ENCODE measurements at regions not wholly inside any gene's neighbourhood (a gene's known extent, or its start where the extent isn't known, plus 50 kb on each side); places are given as distances from the start of the nearest gene placed in this dataset.

DNA sequence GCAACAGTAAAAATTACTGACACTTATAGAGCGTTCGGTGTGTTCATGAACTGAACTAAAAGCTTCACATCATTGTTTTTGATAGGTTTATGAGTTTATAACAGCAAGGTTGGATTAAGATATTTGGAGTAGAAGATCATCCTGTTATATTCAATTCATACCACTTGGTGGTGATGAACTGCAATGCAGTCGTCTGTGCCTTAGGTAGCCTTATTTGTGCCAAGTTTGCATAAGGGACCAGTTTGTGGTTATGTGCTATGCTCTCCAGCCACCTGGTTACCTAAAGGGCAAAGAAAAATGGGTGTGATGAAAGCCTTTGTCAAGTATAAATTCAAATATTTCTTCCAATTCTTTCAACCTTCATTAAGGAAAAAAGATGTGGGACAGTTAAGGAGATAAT lies 150.9 kb upstream of the KCNH7 start:
- no peak for DNase-seq (ENCODE audit: low read depth)
- no peak overlapping the region for H3K4me3 ChIP-seq (ENCODE audit: low read depth, low read length)
- TF ChIP-seq, protein P1, sequence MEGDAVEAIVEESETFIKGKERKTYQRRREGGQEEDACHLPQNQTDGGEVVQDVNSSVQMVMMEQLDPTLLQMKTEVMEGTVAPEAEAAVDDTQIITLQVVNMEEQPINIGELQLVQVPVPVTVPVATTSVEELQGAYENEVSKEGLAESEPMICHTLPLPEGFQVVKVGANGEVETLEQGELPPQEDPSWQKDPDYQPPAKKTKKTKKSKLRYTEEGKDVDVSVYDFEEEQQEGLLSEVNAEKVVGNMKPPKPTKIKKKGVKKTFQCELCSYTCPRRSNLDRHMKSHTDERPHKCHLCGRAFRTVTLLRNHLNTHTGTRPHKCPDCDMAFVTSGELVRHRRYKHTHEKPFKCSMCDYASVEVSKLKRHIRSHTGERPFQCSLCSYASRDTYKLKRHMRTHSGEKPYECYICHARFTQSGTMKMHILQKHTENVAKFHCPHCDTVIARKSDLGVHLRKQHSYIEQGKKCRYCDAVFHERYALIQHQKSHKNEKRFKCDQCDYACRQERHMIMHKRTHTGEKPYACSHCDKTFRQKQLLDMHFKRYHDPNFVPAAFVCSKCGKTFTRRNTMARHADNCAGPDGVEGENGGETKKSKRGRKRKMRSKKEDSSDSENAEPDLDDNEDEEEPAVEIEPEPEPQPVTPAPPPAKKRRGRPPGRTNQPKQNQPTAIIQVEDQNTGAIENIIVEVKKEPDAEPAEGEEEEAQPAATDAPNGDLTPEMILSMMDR (conservative IDR thresholded peaks at IDR 0.05; ENCODE audit: low read depth, low read length) = peak; percentile 51

DNA sequence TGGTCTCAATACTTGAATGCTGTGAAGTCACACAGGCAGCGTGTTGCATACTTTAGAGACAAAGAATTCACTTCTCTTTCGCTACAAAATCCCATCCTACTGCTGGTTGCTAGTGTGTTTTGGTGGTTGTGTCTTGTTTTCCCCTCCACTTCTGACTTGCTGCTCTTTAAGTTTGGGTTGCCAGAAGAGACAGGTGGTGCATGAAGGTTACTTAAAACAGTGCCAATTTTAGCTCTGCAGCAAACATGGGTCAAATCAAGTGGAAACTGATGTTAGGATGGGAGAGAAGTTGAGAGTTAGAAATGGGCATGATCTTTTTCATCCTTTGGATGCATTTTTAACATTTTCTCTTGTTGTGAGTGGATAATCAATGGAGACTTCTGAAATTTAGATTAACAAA lies 136.2 kb upstream of the KCNH7 start:
- DNase-seq (ENCODE audit: low read depth) = no peak
- TF ChIP-seq, protein P1 (conservative IDR thresholded peaks at IDR 0.05; ENCODE audit: low read depth, low read length) = no peak
- no peak overlapping the region for H3K4me3 ChIP-seq (ENCODE audit: low read depth, low read length)

DNA sequence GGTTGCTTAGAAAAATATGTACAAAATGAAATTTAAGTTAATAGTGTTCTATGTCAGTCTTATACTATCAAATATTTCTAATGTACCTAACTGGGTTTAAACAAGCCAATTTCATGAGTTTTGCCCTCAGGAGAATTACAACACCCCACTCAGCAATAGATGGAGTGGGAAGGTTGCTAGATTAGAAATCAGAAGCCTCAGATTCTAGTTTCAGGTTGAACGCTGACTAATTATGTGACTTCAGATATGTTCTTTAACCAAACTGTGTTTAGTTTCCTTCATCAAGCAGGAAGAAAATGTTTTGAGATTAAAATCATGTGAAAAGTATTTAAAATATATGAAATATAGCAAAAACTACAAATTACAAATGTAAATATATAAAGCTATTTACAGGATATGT lies 133.8 kb upstream of the KCNH7 start:
- H3K4me3 ChIP-seq (ENCODE audit: low read depth, low read length) = no peak overlapping the region
- no peak for DNase-seq (ENCODE audit: low read depth)
- TF ChIP-seq, protein P1 (conservative IDR thresholded peaks at IDR 0.05; ENCODE audit: low read depth, low read length) = no peak

- no peak overlapping the region for H3K4me3 ChIP-seq (ENCODE audit: low read depth, low read length)
- DNase-seq (ENCODE audit: low read depth) = no peak
- TF ChIP-seq, protein P1 (conservative IDR thresholded peaks at IDR 0.05; ENCODE audit: low read depth, low read length) = no peak
Observed at GRCh38 chr2:162968306-162968705, 129.7 kb upstream of the KCNH7 start.

DNA sequence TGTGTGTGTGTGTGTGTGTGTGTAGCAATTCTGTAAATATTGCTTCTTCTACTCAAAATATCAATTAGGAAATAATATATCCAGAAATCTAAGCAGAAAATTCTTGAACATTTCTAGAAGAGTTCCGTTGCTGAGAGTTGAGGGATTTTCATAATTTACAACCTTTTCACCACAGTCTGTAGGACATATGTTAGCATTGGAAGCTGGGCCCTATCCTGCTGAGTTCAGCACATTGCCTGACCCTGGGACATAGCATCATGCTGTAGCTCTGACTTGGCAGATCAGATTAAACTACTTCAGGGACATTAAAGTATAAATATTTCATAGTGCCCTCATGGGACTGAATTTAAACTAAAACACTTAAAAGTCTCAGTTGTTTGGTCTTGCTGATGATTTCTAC lies 129.2 kb upstream of the KCNH7 start:
- H3K4me3 ChIP-seq (ENCODE audit: low read depth, low read length) = no peak overlapping the region
- TF ChIP-seq, protein P1 (conservative IDR thresholded peaks at IDR 0.05; ENCODE audit: low read depth, low read length) = no peak
- DNase-seq (ENCODE audit: low read depth) = no peak

GRCh38 chr2:162967147-162967546 lies 128.6 kb upstream of the KCNH7 start:
- H3K4me3 ChIP-seq (ENCODE audit: low read depth, low read length) = no peak overlapping the region
- no peak for DNase-seq (ENCODE audit: low read depth)
- TF ChIP-seq, protein P1 (conservative IDR thresholded peaks at IDR 0.05; ENCODE audit: low read depth, low read length) = no peak

- DNase-seq (ENCODE audit: low read depth) = peak; percentile 40
- no peak overlapping the region for H3K4me3 ChIP-seq (ENCODE audit: low read depth, low read length)
- TF ChIP-seq, protein P1 (conservative IDR thresholded peaks at IDR 0.05; ENCODE audit: low read depth, low read length) = no peak
Observed at GRCh38 chr2:162965191-162965590, 126.6 kb upstream of the KCNH7 start.

Data from epithelial cell of proximal tubule (primary cell).